ENCODE measurements at regions not wholly inside any gene's neighbourhood (a gene's known extent, or its start where the extent isn't known, plus 50 kb on each side); places are given as distances from the start of the nearest gene placed in this dataset.

DNA sequence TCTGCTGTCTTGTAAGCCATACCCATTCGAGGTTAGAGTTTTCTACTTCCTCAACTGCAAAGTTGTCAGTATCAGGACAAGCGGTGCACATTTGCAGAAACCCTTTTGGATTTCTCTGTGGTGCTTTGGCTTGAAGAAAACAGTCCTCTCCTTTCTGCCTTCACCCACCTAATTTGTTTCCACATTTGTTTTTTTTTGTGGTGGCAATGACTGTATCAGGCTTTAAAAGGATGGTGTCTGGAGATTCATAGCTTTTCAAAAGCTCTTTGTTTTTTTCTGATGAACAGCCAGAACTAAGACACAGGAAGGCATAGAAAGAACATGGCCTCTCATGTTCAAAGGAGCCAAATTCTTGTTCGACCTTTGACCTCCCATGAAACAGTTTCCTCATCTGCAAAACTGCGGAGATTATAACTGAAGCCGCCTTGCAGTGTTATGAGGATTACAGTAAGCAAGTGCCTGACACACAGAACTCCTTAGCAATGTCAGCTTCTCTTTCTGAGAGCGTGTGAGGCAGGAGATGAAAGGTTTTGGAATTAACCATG lies 270.6 kb upstream of the TBX3 start:
- Histone ChIP-seq H3K36me3 (ENCODE audit: control insufficient read depth in 2 of 2, extremely low read depth in 1 of 2, insufficient read depth in 2 of 2, low read length in 2 of 2) (no peaks in the 10 kb centered on the region), H3K4me3 (replicated peaks in 1 of 3; ENCODE audit: insufficient read depth in 1 of 3, low read depth in 1 of 3, low read length in 3 of 3) (no peak overlapping the region), H3K9me3 (replicated peaks; ENCODE audit: control insufficient read depth, insufficient read depth, low read length) (peaks cover 6% of the 10 kb centered on the region), H3K4me2 (ENCODE audit: insufficient read depth, low read length) (no peak overlapping the region), H3K27ac (ENCODE audit: insufficient read depth, low read depth, low read length) (no peak overlapping the region), H3K27me3 (ENCODE audit: control insufficient read depth in 2 of 2, insufficient read depth in 2 of 2, low read length in 2 of 2) (no peaks in the 10 kb centered on the region), H3K79me2 (ENCODE audit: control insufficient read depth, insufficient read depth, low read length) (no peaks in the 10 kb centered on the region), H3K9ac (replicated peaks; ENCODE audit: extremely low read depth, insufficient read depth, low read length) (no peak overlapping the region), H3K4me1 (ENCODE audit: control insufficient read depth, extremely low read depth, insufficient read depth, low read length) (no peaks in the 10 kb centered on the region), H4K20me1 (replicated peaks; ENCODE audit: control insufficient read depth, extremely low read depth, insufficient read depth, low read length) (no peaks in the 10 kb centered on the region), H3K9me1 (replicated peaks; ENCODE audit: control insufficient read depth, extremely low read depth, insufficient read depth, low read length) (no peaks in the 10 kb centered on the region), H2AFZ (ENCODE audit: low read depth, low read length) (no peak overlapping the region)
- intact Hi-C loops (cut with micrococcal nuclease), result no loop called here
- ChIA-PET CTCF (no interaction called here), POLR2A (no interaction called here)
- FAIRE-seq (no peak), DNase-seq (ENCODE audit: low read depth, low spot score) (no peak)
- dilution Hi-C loops (cut with MboI; ENCODE audit: extremely low pct_ligation_motif_present, low sequenced_read_pairs), result no loop called here
- BruUV-seq (replicated peaks), result no TSS peak
- TF ChIP-seq EZH2 (IDR thresholded peaks at IDR 0.05; ENCODE audit: borderline replicate concordance, low read depth, low read length, severe bottlenecking) (no peak), POLR2A (IDR thresholded peaks at IDR 0.05; ENCODE audit: low read depth, low read length) (no peak)
- TF ChIP-seq, protein P1, sequence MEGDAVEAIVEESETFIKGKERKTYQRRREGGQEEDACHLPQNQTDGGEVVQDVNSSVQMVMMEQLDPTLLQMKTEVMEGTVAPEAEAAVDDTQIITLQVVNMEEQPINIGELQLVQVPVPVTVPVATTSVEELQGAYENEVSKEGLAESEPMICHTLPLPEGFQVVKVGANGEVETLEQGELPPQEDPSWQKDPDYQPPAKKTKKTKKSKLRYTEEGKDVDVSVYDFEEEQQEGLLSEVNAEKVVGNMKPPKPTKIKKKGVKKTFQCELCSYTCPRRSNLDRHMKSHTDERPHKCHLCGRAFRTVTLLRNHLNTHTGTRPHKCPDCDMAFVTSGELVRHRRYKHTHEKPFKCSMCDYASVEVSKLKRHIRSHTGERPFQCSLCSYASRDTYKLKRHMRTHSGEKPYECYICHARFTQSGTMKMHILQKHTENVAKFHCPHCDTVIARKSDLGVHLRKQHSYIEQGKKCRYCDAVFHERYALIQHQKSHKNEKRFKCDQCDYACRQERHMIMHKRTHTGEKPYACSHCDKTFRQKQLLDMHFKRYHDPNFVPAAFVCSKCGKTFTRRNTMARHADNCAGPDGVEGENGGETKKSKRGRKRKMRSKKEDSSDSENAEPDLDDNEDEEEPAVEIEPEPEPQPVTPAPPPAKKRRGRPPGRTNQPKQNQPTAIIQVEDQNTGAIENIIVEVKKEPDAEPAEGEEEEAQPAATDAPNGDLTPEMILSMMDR (IDR thresholded peaks at IDR 0.05; ENCODE audit: extremely low read depth in 1 of 2, insufficient read depth in 1 of 2, low read depth in 1 of 2, low read length in 2 of 2), result no peak

DNA sequence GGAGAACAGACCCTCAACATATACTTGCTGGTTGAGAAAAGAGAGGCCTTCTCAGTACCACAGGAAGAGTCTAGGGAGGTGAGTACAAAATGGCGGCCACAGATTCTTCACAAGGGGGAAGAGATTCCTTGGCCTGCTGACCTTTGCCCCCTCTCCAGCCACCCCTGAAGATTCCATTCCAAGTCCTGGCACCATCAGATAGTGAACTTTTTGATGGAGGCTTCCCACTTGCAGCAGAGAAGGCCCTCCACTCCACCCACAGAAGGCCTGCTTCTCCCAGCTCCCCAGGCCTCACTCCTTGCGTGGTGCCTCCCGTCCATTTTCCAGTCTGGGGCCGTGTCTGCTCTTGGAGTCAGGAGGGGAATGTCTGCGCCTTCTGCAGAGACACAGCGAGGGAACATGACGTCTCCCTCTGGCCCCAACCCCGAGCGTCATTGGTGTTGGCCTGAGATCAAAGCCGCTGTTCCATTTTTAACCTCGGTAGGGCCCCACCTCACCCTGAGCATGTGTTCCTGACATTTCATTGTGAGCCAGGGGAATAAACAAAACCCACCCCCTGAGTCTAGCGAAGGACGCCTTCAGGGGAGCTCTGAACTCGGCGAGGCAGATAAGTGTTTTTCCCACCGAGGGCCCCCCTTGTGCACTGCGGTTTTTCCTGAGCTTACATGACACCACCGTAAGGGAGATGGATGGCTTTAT lies 268.7 kb upstream of the TBX3 start:
- H3K27ac ChIP-seq (ENCODE audit: insufficient read depth, low read depth, low read length), result no peak overlapping the region
- CTCF ChIA-PET, result no interaction called here
- no peaks in the 10 kb centered on the region for H3K36me3 ChIP-seq (ENCODE audit: control insufficient read depth in 2 of 2, extremely low read depth in 1 of 2, insufficient read depth in 2 of 2, low read length in 2 of 2)
- no TSS peak for BruUV-seq (replicated peaks)
- dilution Hi-C loops (cut with MboI; ENCODE audit: extremely low pct_ligation_motif_present, low sequenced_read_pairs), result no loop called here
- POLR2A ChIA-PET, result no interaction called here
- H3K9me1 ChIP-seq (replicated peaks; ENCODE audit: control insufficient read depth, extremely low read depth, insufficient read depth, low read length), result no peaks in the 10 kb centered on the region
- H3K79me2 ChIP-seq (ENCODE audit: control insufficient read depth, insufficient read depth, low read length), result no peaks in the 10 kb centered on the region
- no peaks in the 10 kb centered on the region for H3K27me3 ChIP-seq (ENCODE audit: control insufficient read depth in 2 of 2, insufficient read depth in 2 of 2, low read length in 2 of 2)
- no peaks in the 10 kb centered on the region for H4K20me1 ChIP-seq (replicated peaks; ENCODE audit: control insufficient read depth, extremely low read depth, insufficient read depth, low read length)
- H3K9me3 ChIP-seq (replicated peaks; ENCODE audit: control insufficient read depth, insufficient read depth, low read length), result peaks cover 3% of the 10 kb centered on the region
- intact Hi-C loops (cut with micrococcal nuclease), result no loop called here
- no peak for FAIRE-seq
- no peak for DNase-seq (ENCODE audit: low read depth, low spot score)
- no peak overlapping the region for H3K9ac ChIP-seq (replicated peaks; ENCODE audit: extremely low read depth, insufficient read depth, low read length)
- no peaks in the 10 kb centered on the region for H3K4me1 ChIP-seq (ENCODE audit: control insufficient read depth, extremely low read depth, insufficient read depth, low read length)
- no peak overlapping the region for H2AFZ ChIP-seq (ENCODE audit: low read depth, low read length)
- no peak overlapping the region for H3K4me2 ChIP-seq (ENCODE audit: insufficient read depth, low read length)
- TF ChIP-seq FOS (IDR thresholded peaks at IDR 0.05; ENCODE audit: borderline replicate concordance, insufficient read depth, low read length) (no peak), JUN (IDR thresholded peaks at IDR 0.05; ENCODE audit: borderline replicate concordance, insufficient read depth, insufficient read length, low read depth) (no peak), POLR2AphosphoS5 (IDR thresholded peaks at IDR 0.05; ENCODE audit: insufficient read depth, low read depth, low read length) (no peak), POLR2A (IDR thresholded peaks at IDR 0.05; ENCODE audit: low read depth, low read length) (no peak), GATA2 (IDR thresholded peaks at IDR 0.05; ENCODE audit: insufficient read depth, insufficient read length, low read depth, low read length) (no peak), EZH2 (IDR thresholded peaks at IDR 0.05; ENCODE audit: borderline replicate concordance, low read depth, low read length, severe bottlenecking) (no peak), MYC (IDR thresholded peaks at IDR 0.05; ENCODE audit: low read depth, low read length) (no peak)
- TF ChIP-seq, protein P2, sequence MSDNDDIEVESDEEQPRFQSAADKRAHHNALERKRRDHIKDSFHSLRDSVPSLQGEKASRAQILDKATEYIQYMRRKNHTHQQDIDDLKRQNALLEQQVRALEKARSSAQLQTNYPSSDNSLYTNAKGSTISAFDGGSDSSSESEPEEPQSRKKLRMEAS (IDR thresholded peaks at IDR 0.05; ENCODE audit: insufficient read depth, insufficient read length), result no peak
- TF ChIP-seq, protein P1 (IDR thresholded peaks at IDR 0.05; ENCODE audit: extremely low read depth in 1 of 2, insufficient read depth in 1 of 2, low read depth in 1 of 2, low read length in 2 of 2), result no peak
- no peak overlapping the region for H3K4me3 ChIP-seq (replicated peaks in 1 of 3; ENCODE audit: insufficient read depth in 1 of 3, low read depth in 1 of 3, low read length in 3 of 3)

Measured in endothelial cell of umbilical vein (primary cell).